ACC112 (cell line): ENCODE measurements at regions not wholly inside any gene's neighbourhood (a gene's known extent, or its start where the extent isn't known, plus 50 kb on each side); places are given as distances from the start of the nearest gene placed in this dataset.

Source experiments
- H2AFZ ChIP-seq: fragments of 200-600 bp; sonication (generic); one replicate; pipeline ENCODE4 v1.6.0; 2017; ENCODE audit warnings: antibody characterized with exemption, low read length; ENCODE audit not compliant: unreplicated experiment
- H3K27ac ChIP-seq: fragments of 200-600 bp; sonication (generic); 2 replicates; pipeline ENCODE4 v1.5.1; 2014; ENCODE audit warnings: low read depth, mild to moderate bottlenecking, antibody characterized with exemption, low read length, moderate library complexity
- H3K27me3 ChIP-seq: fragments of 200-600 bp; sonication (generic); 2 replicates; pipeline ENCODE4 v1.6.1; 2014; ENCODE audit warnings: mild to moderate bottlenecking, antibody characterized with exemption, low read length, moderate library complexity, mixed read lengths; ENCODE audit not compliant: insufficient read depth
- H3K36me3 ChIP-seq: fragments of 200-600 bp; sonication (generic); 2 replicates; pipeline ENCODE4 v1.6.1; 2016; ENCODE audit warnings: mild to moderate bottlenecking, antibody characterized with exemption, low read length, moderate library complexity, mixed read lengths; ENCODE audit not compliant: insufficient read depth
- H3K4me1 ChIP-seq: fragments of 200-600 bp; sonication (generic); one replicate; pipeline ENCODE4 v1.6.1; 2016; ENCODE audit warnings: low read length, mixed read lengths; ENCODE audit not compliant: insufficient read depth, unreplicated experiment, control insufficient read depth
- H3K4me3 ChIP-seq: fragments of 200-600 bp; sonication (generic); 2 replicates; pipeline ENCODE4 v1.5.1; 2014; ENCODE audit warnings: mild to moderate bottlenecking, low read depth, low read length
- H3K79me2 ChIP-seq: fragments of 200-600 bp; sonication (generic); one replicate; pipeline ENCODE4 v1.6.0; 2016; ENCODE audit warnings: low read length; ENCODE audit not compliant: control insufficient read depth, unreplicated experiment, insufficient read depth

DNA sequence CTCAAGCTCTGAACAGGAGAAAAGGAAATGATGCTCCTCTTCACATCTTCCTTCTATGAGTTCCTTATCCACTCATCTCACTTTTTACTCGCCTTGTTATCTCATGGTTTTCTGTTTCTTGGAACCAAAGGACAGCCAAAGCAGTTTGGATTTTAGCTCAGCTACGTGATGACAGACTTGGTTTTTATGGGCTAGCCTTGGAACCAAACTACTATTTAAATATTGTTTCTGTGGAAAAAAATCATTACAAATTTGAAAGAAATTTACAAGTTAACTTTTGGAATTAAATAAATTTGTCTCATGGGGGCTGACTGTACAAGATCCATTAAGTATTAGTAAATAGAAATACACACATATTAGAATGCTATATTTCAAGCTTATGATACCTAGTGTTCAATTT lies 727.8 kb upstream of the FANCL start:
- Histone ChIP-seq H3K79me2 (no peaks in the 10 kb centered on the region), H3K4me3 (no peak overlapping the region), H3K27ac (no peak overlapping the region), H3K4me1 (no peaks in the 10 kb centered on the region), H2AFZ (no peak overlapping the region), H3K27me3 (no peaks in the 10 kb centered on the region), H3K36me3 (no peaks in the 10 kb centered on the region)

DNA sequence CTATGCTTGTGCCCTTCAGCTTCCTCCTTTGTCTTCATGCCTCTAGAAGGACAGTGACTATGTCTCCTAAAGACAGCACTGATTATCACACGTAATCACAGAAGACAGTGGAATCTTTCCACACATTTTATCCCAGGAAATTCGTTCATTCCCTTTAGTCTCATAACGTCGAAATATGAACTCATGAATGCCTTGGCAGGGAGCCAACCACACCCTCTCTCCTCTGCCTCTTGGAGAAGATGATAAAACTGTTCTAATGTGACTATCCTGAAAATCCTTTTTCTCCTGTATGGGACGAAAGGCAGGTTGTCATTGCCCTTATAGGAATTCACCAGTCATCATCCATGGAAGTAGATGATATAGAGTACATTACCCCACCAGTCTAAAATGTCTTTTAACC lies 726.6 kb upstream of the FANCL start:
- H3K27me3 ChIP-seq, result no peaks in the 10 kb centered on the region
- no peak overlapping the region for H3K4me3 ChIP-seq
- no peaks in the 10 kb centered on the region for H3K36me3 ChIP-seq
- H3K4me1 ChIP-seq, result no peaks in the 10 kb centered on the region
- H3K27ac ChIP-seq, result no peak overlapping the region
- H3K79me2 ChIP-seq, result no peaks in the 10 kb centered on the region
- no peak overlapping the region for H2AFZ ChIP-seq

DNA sequence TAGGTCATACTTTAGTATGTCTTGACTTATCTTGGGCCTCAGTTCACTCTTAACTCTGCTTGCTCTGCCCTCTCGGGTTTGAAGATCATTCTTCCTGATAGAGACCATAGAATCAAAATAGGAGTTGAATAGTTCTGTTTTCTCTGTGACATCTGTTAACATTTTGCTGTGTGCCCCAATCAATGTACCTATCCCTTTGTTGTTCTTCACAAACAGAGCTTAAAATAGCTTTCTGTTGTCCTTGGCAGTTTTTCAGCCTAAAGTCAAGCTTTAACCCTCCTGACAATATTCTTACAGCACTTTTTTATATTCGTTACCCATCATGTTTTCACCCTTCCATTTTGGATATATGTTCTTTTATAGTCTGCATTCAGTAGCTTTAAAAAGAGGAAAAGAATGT lies 724.5 kb upstream of the FANCL start:
- Histone ChIP-seq H3K36me3 (no peaks in the 10 kb centered on the region), H3K27ac (no peak overlapping the region), H3K4me3 (no peak overlapping the region), H3K4me1 (no peaks in the 10 kb centered on the region), H2AFZ (no peak overlapping the region), H3K27me3 (no peaks in the 10 kb centered on the region), H3K79me2 (no peaks in the 10 kb centered on the region)

DNA sequence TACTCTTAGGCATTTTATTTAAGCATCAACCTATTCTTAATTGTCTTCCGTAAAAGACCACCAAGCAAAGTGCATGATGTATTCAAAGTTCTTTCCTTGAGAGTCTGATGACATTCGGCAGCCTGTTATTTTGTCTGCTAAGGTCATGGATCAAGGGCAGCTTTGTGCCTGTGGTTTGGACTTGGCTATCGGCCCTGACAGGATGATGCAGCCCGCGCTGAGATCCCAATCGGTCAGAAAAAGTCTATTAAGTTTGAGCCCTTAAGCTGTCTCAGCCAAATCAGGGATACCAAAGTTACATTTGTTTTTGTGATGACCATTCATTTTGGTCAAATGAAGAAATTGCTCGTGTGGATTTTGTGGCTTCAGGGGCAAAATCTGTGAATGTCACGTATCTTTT lies 718.9 kb upstream of the FANCL start:
- Histone ChIP-seq H3K4me3 (no peak overlapping the region), H3K36me3 (no peaks in the 10 kb centered on the region), H2AFZ (no peak overlapping the region), H3K79me2 (no peaks in the 10 kb centered on the region), H3K4me1 (no peaks in the 10 kb centered on the region), H3K27ac (no peak overlapping the region), H3K27me3 (no peaks in the 10 kb centered on the region)

DNA sequence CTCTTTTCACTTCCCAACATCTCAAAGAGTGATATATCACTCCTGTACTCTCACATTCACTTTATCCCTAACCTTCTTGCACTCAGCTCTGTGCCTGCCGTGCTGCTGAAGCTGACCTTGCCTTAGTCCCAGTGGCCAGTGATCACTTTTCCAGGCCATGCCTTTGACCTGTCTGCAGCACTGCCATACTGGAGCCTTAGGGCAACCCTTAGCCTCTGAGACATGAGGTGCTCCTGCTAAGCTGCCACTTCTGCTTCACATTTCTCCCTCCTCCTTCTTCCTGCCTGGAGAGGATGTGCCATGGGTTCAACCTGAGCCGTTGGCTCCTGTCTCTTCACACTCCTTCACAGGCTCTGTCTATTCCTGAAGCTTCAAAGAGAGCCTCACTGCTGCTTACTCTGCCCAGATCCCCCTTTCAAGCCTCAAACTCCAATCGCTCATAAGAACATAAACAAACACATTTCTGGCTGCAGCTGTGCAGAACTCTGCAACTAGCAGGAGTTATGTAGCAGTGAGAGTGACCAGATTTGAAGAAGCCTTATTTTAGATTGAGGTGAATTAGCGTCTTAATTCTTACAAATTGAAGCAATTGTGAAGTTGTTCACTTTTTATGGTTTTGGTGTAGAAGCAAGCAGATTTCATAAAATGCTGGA lies 716.2 kb upstream of the FANCL start:
- no peak overlapping the region for H3K4me3 ChIP-seq
- H3K79me2 ChIP-seq, result no peaks in the 10 kb centered on the region
- no peaks in the 10 kb centered on the region for H3K4me1 ChIP-seq
- no peaks in the 10 kb centered on the region for H3K27me3 ChIP-seq
- no peak overlapping the region for H3K27ac ChIP-seq
- no peaks in the 10 kb centered on the region for H3K36me3 ChIP-seq
- H2AFZ ChIP-seq, result no peak overlapping the region

DNA sequence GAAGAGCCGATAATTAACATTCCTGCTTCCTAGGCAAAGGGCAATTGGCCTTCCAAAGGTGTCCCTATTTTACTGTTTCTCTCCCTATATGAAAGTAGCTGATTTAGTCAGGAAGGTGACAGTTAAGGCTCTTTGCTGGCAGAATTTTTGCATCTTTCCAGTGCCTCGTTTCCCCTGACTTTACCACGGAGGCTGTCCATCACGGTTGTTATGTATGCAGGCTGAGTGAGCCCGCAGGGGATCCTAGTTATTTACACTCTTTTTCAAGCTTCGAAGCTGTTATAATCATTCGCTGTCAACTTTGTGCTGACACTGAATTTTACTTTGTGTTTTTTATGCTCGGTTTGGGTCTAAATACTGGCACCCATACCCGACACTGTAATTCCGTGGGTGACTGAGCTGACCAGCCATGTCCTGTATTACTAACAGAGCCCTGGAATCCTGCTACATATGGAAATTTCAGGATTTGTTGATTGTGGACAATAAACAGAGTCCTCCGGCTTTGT lies 713.8 kb upstream of the FANCL start:
- no peak overlapping the region for H3K4me3 ChIP-seq
- H2AFZ ChIP-seq, result no peak overlapping the region
- H3K4me1 ChIP-seq, result no peaks in the 10 kb centered on the region
- no peaks in the 10 kb centered on the region for H3K36me3 ChIP-seq
- no peaks in the 10 kb centered on the region for H3K79me2 ChIP-seq
- no peaks in the 10 kb centered on the region for H3K27me3 ChIP-seq
- no peak overlapping the region for H3K27ac ChIP-seq

DNA sequence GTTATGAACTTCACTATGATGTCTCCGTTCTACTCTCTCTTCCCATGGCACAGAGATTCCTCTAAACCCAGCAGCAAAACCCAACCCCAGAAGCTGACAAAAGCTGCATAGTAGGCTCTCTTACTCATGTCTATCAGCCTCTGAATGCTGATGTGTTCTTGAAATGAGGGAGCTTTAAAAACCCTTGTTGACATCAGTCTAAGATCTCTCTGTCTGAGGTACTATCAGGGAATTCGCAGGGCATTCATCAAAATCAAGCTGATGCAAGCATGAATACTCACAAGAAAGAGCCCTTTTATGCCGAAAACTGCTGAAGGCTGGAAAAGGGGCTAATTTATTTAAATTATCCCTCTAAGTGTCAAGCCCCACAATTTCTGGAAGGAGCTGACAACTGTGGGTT lies 710.6 kb upstream of the FANCL start:
- Histone ChIP-seq H2AFZ (no peak overlapping the region), H3K4me3 (no peak overlapping the region), H3K27ac (no peak overlapping the region), H3K27me3 (no peaks in the 10 kb centered on the region), H3K4me1 (no peaks in the 10 kb centered on the region), H3K79me2 (no peaks in the 10 kb centered on the region), H3K36me3 (no peaks in the 10 kb centered on the region)

DNA sequence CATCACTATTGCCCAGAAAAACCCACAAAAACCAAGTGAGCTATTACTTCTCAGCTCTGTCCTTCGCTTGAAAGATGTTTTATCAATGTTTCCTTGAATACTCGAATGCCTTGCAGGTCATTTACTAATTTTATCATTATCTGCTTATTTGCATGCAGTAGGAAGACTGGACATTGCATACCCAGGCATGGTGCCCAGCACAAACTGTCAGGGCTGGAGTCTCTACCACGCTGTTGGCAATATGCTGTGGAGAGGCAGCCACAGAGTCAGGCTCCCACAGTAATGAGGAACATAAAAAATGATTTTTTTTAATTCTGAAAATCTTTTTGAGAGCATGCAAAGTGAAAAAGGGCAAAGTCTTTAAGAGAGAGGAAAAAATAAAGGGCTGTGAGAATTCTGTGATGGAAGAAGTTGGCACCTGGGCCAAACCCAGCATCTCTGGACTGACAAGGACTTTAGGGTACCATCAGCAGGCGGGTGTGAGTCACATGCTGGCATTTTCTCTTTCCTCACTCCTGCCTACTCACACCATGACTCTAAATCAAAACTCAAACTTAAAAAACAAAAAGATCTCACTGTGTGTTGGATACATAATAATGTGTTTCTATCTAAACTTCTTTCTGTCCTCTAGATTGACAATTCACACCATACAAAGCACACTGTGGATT lies 709.8 kb upstream of the FANCL start:
- H3K4me3 ChIP-seq, result no peak overlapping the region
- H3K79me2 ChIP-seq, result no peaks in the 10 kb centered on the region
- H3K27me3 ChIP-seq, result no peaks in the 10 kb centered on the region

DNA sequence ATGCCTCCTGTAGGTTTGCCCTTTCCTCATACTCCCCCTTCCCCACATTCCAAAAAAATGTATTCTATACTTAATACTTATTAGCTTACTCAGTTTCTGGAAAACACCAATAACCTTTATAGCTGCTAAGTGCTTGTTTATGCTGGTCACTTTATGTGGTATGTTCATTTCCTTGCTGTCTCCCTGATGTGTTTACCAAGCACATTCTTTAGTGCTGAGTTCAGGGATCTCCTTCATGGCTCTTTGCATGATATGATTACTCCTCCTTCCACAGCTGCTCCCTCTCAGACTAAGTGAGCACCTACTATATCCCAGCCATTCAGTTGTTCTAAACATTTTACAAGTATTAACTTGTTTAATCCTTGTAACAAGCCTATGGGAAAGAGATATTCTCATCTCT lies 698.3 kb upstream of the FANCL start:
- Histone ChIP-seq H3K27ac (no peak overlapping the region), H3K4me1 (no peaks in the 10 kb centered on the region), H3K27me3 (no peaks in the 10 kb centered on the region), H2AFZ (no peak overlapping the region), H3K79me2 (no peaks in the 10 kb centered on the region), H3K4me3 (no peak overlapping the region), H3K36me3 (no peaks in the 10 kb centered on the region)

More for the DNA sequence above, 709.8 kb upstream of the FANCL start:
- H3K36me3 ChIP-seq, result no peaks in the 10 kb centered on the region
- no peak overlapping the region for H3K27ac ChIP-seq
- no peak overlapping the region for H2AFZ ChIP-seq
- H3K4me1 ChIP-seq, result no peaks in the 10 kb centered on the region

DNA sequence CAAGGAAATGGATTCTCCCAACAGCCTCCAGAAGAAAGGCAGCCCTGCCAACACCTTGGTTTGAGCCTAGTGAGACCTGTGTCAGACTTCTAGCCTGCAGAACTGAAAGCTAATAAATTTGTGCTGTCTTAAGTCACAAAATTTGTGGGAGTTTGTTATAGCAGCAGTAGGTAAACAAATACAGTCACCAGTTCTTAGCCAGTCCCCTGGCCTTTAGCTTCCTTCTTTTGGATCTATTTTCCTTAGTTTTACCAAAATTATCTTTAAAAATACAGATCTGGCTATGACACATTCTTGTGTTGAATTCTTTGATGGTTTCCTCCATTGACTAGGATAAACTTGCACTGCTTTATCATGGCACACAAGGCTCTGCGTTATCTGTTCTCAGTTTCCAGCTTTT lies 697.9 kb upstream of the FANCL start:
- no peaks in the 10 kb centered on the region for H3K4me1 ChIP-seq
- no peak overlapping the region for H3K27ac ChIP-seq
- H2AFZ ChIP-seq, result no peak overlapping the region
- no peak overlapping the region for H3K4me3 ChIP-seq
- H3K27me3 ChIP-seq, result no peaks in the 10 kb centered on the region
- H3K79me2 ChIP-seq, result no peaks in the 10 kb centered on the region
- H3K36me3 ChIP-seq, result no peaks in the 10 kb centered on the region

DNA sequence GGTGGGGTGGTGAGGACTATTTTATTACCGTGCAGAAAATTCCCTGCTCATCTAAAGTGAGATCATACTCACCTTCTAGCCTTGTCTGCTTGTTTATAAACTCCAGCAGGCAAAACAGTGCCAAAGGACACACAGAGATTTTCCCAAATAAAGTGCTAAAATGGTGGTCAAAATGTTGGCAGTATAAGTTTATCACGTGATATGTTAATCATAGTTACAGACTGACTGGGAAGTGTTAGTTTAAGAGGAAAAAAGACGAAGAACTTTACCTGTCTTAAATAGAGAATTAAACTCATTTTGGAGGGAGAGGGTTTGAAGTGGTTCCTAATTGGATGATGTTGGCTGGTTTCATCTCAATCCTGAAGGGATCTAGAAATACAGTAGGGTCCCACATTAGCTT lies 691.7 kb upstream of the FANCL start:
- no peaks in the 10 kb centered on the region for H3K36me3 ChIP-seq
- H3K27me3 ChIP-seq, result no peaks in the 10 kb centered on the region
- H3K4me3 ChIP-seq, result no peak overlapping the region
- no peak overlapping the region for H2AFZ ChIP-seq
- no peaks in the 10 kb centered on the region for H3K4me1 ChIP-seq
- H3K79me2 ChIP-seq, result no peaks in the 10 kb centered on the region
- no peak overlapping the region for H3K27ac ChIP-seq
